Activated CD8-positive, alpha-beta T cell treated with anti-CD3 and anti-CD28 coated beads for 36 hours (primary cell): ENCODE measurements at regions not wholly inside any gene's neighbourhood (a gene's known extent, or its start where the extent isn't known, plus 50 kb on each side); places are given as distances from the start of the nearest gene placed in this dataset.

Source experiments
- ATAC-seq: fragments of 200-7000 bp; cut with Tn5 transposase; one replicate; pipeline ENCODE4 v1.10.0; 2021; ENCODE audit warnings: mild to moderate bottlenecking, moderate library complexity
- CTCF ChIA-PET: fragments of 350-600 bp; sonication (Branson Sonifier 250); formaldehyde crosslinking; loops from one replicate; lab custom pipeline; 2021; ENCODE audit warnings: antibody characterized with exemption; lab: Charles Lee
- POLR2A ChIA-PET: fragments of 350-600 bp; sonication (Branson Sonifier 250); formaldehyde crosslinking; loops from one replicate; lab custom pipeline; 2021; ENCODE audit warnings: antibody characterized with exemption; lab: Charles Lee
- DNase-seq: peaks from one replicate; pipeline ENCODE4 v3.0.0-alpha.2; 2020
- H3K27ac Mint-ChIP-seq: one replicate; pipeline ENCODE4 v1.8.0; 2021; ENCODE audit warnings: mild to moderate bottlenecking, mixed read lengths
- H3K27me3 Mint-ChIP-seq: one replicate; pipeline ENCODE4 v1.8.0; 2021; ENCODE audit warnings: mixed read lengths
- H3K36me3 Mint-ChIP-seq: one replicate; pipeline ENCODE4 v1.8.0; 2021; ENCODE audit warnings: low read depth, mixed read lengths
- H3K4me1 Mint-ChIP-seq: one replicate; pipeline ENCODE4 v1.8.0; 2021; ENCODE audit warnings: low read depth, mixed read lengths
- H3K4me3 Mint-ChIP-seq: one replicate; pipeline ENCODE4 v1.8.0; 2021; ENCODE audit warnings: mild to moderate bottlenecking, moderate library complexity, mixed read lengths
- H3K9me3 Mint-ChIP-seq: one replicate; pipeline ENCODE4 v1.8.0; 2021; ENCODE audit warnings: mixed read lengths
- intact Hi-C: fragments of 100-400 bp; cut with micrococcal nuclease; formaldehyde crosslinking; loops from one replicate; pipeline ENCODE4 v1.10.0; 2022
- TF ChIP-seq, protein P1 (sequence below): fragments of 200-600 bp; IDR thresholded peaks from one replicate; pipeline ENCODE4 v1.8.0; 2022; ENCODE audit warnings: antibody characterized with exemption, mild to moderate bottlenecking

- Mint-ChIP-seq H3K27ac (no peak overlapping the region), H3K4me1 (no peaks in the 10 kb centered on the region), H3K27me3 (no peaks in the 10 kb centered on the region), H3K9me3 (no peaks in the 10 kb centered on the region), H3K36me3 (no peaks in the 10 kb centered on the region), H3K4me3 (no peak overlapping the region)
- no peak for DNase-seq
- ChIA-PET POLR2A (no interaction called here), CTCF (no interaction called here)
- TF ChIP-seq, protein P1, sequence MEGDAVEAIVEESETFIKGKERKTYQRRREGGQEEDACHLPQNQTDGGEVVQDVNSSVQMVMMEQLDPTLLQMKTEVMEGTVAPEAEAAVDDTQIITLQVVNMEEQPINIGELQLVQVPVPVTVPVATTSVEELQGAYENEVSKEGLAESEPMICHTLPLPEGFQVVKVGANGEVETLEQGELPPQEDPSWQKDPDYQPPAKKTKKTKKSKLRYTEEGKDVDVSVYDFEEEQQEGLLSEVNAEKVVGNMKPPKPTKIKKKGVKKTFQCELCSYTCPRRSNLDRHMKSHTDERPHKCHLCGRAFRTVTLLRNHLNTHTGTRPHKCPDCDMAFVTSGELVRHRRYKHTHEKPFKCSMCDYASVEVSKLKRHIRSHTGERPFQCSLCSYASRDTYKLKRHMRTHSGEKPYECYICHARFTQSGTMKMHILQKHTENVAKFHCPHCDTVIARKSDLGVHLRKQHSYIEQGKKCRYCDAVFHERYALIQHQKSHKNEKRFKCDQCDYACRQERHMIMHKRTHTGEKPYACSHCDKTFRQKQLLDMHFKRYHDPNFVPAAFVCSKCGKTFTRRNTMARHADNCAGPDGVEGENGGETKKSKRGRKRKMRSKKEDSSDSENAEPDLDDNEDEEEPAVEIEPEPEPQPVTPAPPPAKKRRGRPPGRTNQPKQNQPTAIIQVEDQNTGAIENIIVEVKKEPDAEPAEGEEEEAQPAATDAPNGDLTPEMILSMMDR: no peak
- no peak for ATAC-seq
- intact Hi-C loops: no loop called here
Observed at GRCh38 chr14:98855926-98856715, 415.9 kb downstream of the BCL11B start.

DNA sequence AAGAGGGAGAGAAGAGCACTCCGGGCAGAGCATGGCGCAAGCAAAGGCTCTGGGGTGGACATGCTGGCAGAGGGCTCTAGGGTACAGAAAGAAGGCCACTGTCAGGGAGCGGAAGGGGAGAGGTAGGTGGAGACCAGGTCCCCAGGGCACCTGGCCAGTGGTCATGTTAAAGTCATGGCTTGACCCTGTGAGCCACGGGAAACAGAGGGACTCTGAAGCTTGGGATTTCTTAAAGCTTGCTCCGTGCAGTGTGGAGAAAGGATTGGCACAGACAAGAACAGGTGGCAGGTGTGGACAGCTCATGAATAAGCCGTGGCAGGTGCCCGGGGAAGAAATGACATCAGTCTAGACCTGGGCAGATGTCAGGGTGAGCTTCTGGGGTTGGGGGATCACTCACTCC lies 413.8 kb downstream of the BCL11B start:
- Mint-ChIP-seq H3K9me3 (no peaks in the 10 kb centered on the region), H3K27me3 (no peaks in the 10 kb centered on the region), H3K27ac (no peak overlapping the region), H3K36me3 (no peaks in the 10 kb centered on the region), H3K4me3 (no peak overlapping the region), H3K4me1 (no peaks in the 10 kb centered on the region)
- CTCF ChIA-PET: no interaction called here
- POLR2A ChIA-PET: no interaction called here
- ATAC-seq: no peak
- TF ChIP-seq, protein P1: no peak
- DNase-seq: no peak
- intact Hi-C loops: no loop called here

DNA sequence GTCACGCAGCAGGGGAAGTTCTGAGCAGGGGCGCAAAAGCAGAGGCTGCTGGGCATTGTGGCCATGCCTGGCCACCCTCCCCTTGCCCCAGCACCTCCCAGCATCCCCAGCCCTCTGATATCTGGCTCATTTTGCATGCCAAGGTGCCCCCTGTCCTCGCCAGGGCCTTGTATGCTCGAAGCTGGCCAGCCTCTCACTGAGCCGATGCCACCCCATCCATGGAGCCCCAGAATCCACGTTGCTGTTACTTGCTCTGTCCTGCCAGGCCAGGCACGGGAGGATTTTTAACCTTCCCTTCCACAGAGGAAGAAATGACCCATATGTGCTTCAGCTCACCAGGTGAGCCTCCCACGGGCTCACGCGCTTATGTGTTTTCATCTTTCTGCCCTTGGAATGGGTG lies 413.4 kb downstream of the BCL11B start:
- intact Hi-C loops: no loop called here
- no peaks in the 10 kb centered on the region for H3K4me1 Mint-ChIP-seq
- H3K27me3 Mint-ChIP-seq: no peaks in the 10 kb centered on the region
- CTCF ChIA-PET: no interaction called here
- no peaks in the 10 kb centered on the region for H3K9me3 Mint-ChIP-seq
- DNase-seq (no peak), ATAC-seq (no peak)
- TF ChIP-seq, protein P1: no peak
- no peak overlapping the region for H3K27ac Mint-ChIP-seq
- POLR2A ChIA-PET: no interaction called here
- no peaks in the 10 kb centered on the region for H3K36me3 Mint-ChIP-seq
- H3K4me3 Mint-ChIP-seq: no peak overlapping the region

GRCh38 chr14:98859301-98859700 lies 412.7 kb downstream of the BCL11B start:
- ATAC-seq: no peak
- no peaks in the 10 kb centered on the region for H3K4me1 Mint-ChIP-seq
- intact Hi-C loops: no loop called here

GRCh38 chr14:98864211-98864610 lies 407.8 kb downstream of the BCL11B start:
- no peaks in the 10 kb centered on the region for H3K9me3 Mint-ChIP-seq
- TF ChIP-seq, protein P1: no peak
- ChIA-PET POLR2A (no interaction called here), CTCF (no interaction called here)
- H3K27ac Mint-ChIP-seq: no peak overlapping the region
- H3K27me3 Mint-ChIP-seq: no peaks in the 10 kb centered on the region
- H3K36me3 Mint-ChIP-seq: no peaks in the 10 kb centered on the region
- DNase-seq (no peak), ATAC-seq (no peak)
- intact Hi-C loops: no loop called here
- no peak overlapping the region for H3K4me3 Mint-ChIP-seq
- H3K4me1 Mint-ChIP-seq: peaks cover 7% of the 10 kb centered on the region

More at GRCh38 chr14:98859301-98859700, 412.7 kb downstream of the BCL11B start:
- TF ChIP-seq, protein P1: no peak
- H3K9me3 Mint-ChIP-seq: no peaks in the 10 kb centered on the region
- no peaks in the 10 kb centered on the region for H3K27me3 Mint-ChIP-seq
- no peak overlapping the region for H3K27ac Mint-ChIP-seq
- H3K4me3 Mint-ChIP-seq: no peak overlapping the region
- DNase-seq: no peak
- CTCF ChIA-PET: interaction anchor here (1.1 to 1.4 kb wide), 2 partner anchors 19 to 35 kb away, joined by 3 to 5 read pairs; no protein-coding TSS in a partner anchor
- POLR2A ChIA-PET: no interaction called here
- H3K36me3 Mint-ChIP-seq: no peaks in the 10 kb centered on the region
